SJCRH30 (cell line): ENCODE measurements at regions not wholly inside any gene's neighbourhood (a gene's known extent, or its start where the extent isn't known, plus 50 kb on each side); places are given as distances from the start of the nearest gene placed in this dataset.

ENCODE experiments used
- DNase-seq, 2 experiments: peaks; one replicate each; pipeline ENCODE4 v3.0.0-alpha.2; 2015 to 2020
- H3K27ac ChIP-seq: fragments of 250-450 bp; sonication (Bioruptor Pico); 2 replicates; pipeline ENCODE4 v1.5.1; 2020; ENCODE audit warnings: mild to moderate bottlenecking, moderate library complexity
- H3K27me3 ChIP-seq: fragments of 250-450 bp; sonication (Bioruptor Pico); 2 replicates; pipeline ENCODE4 v1.5.1; 2020; ENCODE audit warnings: mild to moderate bottlenecking, moderate library complexity
- H3K36me3 ChIP-seq: fragments of 250-450 bp; sonication (Bioruptor Pico); 2 replicates; pipeline ENCODE4 v1.5.1; 2020; ENCODE audit warnings: mild to moderate bottlenecking, moderate library complexity
- H3K4me1 ChIP-seq: fragments of 250-450 bp; sonication (Bioruptor Pico); 2 replicates; pipeline ENCODE4 v1.5.1; 2020; ENCODE audit warnings: mild to moderate bottlenecking, moderate library complexity
- H3K4me3 ChIP-seq: fragments of 250-450 bp; sonication (Bioruptor Pico); 2 replicates; pipeline ENCODE4 v1.5.1; 2020; ENCODE audit warnings: mild to moderate bottlenecking, moderate library complexity
- H3K9me3 ChIP-seq: fragments of 250-450 bp; sonication (Bioruptor Pico); replicated peaks from 2 replicates; pipeline ENCODE4 v1.5.1; 2020; ENCODE audit warnings: mild to moderate bottlenecking, moderate library complexity

DNA sequence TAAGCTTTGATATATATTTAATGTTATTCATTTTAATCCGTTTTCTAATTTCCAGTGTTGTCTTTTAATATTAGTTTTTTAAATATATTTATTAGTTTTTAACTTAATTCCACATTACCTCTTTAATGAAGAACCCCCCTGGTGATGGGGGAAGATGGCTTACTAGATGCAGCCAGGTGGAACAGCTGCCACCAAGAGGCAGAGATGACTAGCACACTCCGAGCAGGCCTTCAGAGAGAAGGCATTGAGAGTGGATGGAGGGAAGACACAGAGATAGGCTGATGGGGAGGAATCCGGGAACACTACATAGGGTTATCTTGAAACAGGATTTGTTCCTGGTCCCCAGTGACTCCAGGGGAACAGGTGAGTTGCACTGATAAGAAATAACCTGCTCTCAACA lies 771.6 kb downstream of the LRFN5 start:
- Histone ChIP-seq H3K9me3 (no peaks in the 10 kb centered on the region), H3K27me3 (no peaks in the 10 kb centered on the region)
- no peak for DNase-seq

DNA sequence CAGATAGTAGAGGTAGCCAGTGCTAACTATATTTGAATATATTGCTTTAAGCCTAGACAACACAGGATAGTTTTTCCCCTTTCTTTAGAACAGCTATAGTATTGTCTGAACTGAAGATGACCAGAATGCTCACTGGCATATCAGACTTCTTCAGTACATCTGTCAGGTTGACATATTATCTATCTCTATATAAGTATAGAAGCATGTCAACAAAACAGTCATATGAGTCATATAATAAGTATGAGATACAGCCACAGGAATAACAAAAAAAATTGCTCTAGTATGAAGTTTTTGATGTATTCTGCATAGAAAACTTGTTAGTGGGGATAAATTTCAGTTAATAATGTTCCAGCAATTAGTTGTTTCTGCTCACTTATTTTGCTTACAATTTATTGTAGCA lies 767.7 kb downstream of the LRFN5 start:
- Histone ChIP-seq H3K27me3 (no peaks in the 10 kb centered on the region), H3K4me3 (no peak overlapping the region), H3K4me1 (no peaks in the 10 kb centered on the region), H3K9me3 (no peaks in the 10 kb centered on the region), H3K27ac (no peak overlapping the region), H3K36me3 (no peaks in the 10 kb centered on the region)
- DNase-seq: no peak

More for the DNA sequence above, 771.6 kb downstream of the LRFN5 start:
- no peak overlapping the region for H3K4me3 ChIP-seq
- H3K36me3 ChIP-seq: no peaks in the 10 kb centered on the region
- H3K27ac ChIP-seq: no peak overlapping the region
- H3K4me1 ChIP-seq: no peaks in the 10 kb centered on the region

DNA sequence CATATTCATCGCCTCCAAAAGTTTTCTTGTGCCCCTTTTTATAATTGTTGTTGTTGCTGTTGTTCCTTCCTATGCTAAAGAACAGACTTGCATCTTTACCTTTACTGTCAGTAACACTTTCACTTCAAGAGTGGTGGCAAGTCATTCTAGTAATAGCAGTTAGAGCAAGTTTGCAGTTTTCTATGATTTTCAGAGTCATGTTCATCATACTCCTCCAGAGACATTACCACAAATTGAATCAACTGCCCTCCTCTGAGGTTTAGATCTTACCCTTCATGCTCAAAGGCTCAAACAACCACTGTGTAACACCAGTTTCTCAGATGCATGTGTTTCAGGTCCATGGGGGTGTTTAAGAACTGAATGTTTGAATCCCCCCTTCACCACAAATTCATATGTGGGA lies 763.4 kb downstream of the LRFN5 start:
- Histone ChIP-seq H3K36me3 (no peaks in the 10 kb centered on the region), H3K4me1 (no peaks in the 10 kb centered on the region), H3K27ac (no peak overlapping the region), H3K4me3 (no peak overlapping the region), H3K27me3 (no peaks in the 10 kb centered on the region), H3K9me3 (no peaks in the 10 kb centered on the region)
- DNase-seq: no peak

DNA sequence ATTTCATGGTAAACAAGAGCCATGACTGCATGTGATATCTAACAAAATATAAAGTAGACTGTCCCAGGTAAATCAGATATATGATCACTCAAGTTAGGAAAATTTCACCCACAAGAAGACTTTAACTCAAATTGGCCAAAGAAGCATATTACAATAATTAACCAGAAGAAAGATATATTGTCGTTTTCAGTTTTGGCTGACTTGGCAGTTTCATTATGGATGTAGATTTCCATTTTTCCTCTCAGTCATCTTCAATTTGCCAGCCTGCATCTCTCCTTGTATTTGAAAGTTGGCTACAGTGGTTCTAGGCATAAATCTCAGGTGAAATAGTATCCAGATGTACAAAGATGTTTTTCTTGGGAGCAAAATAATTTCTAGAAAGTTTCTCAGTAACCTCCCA lies 761.6 kb downstream of the LRFN5 start:
- H3K9me3 ChIP-seq: no peaks in the 10 kb centered on the region

DNA sequence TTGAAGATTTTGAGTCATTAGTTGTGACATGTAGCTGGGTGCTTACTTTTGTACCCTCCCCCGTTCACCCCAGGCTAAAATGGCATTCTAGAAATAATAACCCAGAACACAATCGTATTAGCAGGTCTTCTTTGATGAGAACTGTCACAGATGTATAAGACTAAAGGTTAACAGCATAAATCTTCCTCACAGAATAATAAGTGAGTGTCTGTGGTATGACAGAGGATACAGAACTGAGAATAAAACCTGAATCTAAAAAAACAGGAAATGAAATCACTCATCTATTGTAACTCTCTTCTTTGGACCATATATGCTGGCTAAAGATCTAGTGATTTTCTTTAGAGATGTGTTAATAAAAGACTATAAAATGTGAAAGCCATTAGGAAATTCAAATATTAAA lies 746.6 kb downstream of the LRFN5 start:
- Histone ChIP-seq H3K27me3 (no peaks in the 10 kb centered on the region), H3K4me3 (no peak overlapping the region), H3K27ac (no peak overlapping the region), H3K4me1 (no peaks in the 10 kb centered on the region), H3K9me3 (no peaks in the 10 kb centered on the region), H3K36me3 (no peaks in the 10 kb centered on the region)
- no peak for DNase-seq

More for the DNA sequence above, 761.6 kb downstream of the LRFN5 start:
- Histone ChIP-seq H3K27ac (no peak overlapping the region), H3K36me3 (no peaks in the 10 kb centered on the region), H3K4me3 (no peak overlapping the region), H3K27me3 (no peaks in the 10 kb centered on the region), H3K4me1 (no peaks in the 10 kb centered on the region)
- DNase-seq: no peak

DNA sequence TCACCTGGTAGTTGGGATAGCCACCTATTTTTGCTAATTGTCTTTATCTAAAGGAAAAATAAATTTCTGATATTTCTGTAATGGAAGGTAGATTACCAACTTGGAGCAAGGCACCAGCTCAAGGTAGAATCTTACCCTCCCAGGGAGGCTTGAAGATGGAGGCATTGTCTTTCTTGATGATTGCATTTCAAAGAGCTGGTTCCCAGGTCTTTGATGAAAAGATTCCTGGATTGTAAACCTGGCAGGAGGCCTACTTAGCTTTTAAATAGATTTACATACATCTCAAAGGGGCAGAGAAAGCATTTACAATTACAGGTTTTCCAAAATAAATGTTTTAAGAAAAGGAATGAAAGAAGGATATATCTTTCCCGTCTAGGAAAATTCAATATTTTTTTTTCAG lies 729.2 kb downstream of the LRFN5 start:
- no peak for DNase-seq
- Histone ChIP-seq H3K4me1 (no peaks in the 10 kb centered on the region), H3K27ac (no peak overlapping the region), H3K36me3 (no peaks in the 10 kb centered on the region), H3K4me3 (no peak overlapping the region), H3K27me3 (no peaks in the 10 kb centered on the region), H3K9me3 (no peaks in the 10 kb centered on the region)

DNA sequence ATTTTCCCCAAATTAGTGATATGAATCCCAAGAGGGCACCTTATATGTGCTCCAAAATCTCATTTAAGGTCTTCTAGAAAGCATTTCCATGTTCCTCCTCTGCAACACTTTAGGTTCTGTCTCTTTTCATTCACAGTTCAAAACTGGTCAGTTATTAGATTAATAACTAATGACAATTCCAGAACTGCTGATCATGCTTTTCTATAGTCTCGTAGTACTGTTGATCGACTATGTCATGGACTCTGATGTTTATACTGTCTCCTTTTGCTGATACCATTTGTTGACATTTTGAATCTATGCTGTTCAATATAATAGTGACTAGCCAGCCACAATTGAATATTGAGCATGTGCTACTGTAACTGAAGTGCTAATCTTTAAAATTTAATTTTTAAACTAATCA lies 728.3 kb downstream of the LRFN5 start:
- Histone ChIP-seq H3K4me1 (no peaks in the 10 kb centered on the region), H3K27me3 (no peaks in the 10 kb centered on the region), H3K36me3 (no peaks in the 10 kb centered on the region), H3K27ac (no peak overlapping the region), H3K4me3 (no peak overlapping the region), H3K9me3 (no peaks in the 10 kb centered on the region)
- no peak for DNase-seq

DNA sequence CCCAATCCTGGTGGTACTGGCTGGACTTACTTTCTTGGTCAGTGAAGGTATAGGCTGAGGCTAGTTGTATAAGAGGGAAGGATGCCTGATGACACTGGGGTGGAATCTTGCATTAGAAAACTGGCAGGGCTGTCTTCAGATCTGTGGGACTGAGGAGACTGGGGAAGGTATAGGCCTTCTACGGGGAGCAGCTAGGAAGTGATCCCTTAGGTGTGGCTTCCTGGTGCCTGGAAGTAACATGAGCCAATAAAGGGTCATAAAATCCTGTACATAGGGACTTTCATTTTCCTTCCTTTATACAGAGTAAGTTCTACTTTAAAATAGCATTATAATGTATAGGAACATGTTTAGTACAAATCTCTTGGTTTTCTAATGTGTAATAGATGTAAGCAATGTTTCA lies 716.8 kb downstream of the LRFN5 start:
- Histone ChIP-seq H3K4me3 (no peak overlapping the region), H3K36me3 (no peaks in the 10 kb centered on the region), H3K4me1 (no peaks in the 10 kb centered on the region), H3K27me3 (no peaks in the 10 kb centered on the region), H3K27ac (no peak overlapping the region), H3K9me3 (no peaks in the 10 kb centered on the region)
- DNase-seq: no peak

DNA sequence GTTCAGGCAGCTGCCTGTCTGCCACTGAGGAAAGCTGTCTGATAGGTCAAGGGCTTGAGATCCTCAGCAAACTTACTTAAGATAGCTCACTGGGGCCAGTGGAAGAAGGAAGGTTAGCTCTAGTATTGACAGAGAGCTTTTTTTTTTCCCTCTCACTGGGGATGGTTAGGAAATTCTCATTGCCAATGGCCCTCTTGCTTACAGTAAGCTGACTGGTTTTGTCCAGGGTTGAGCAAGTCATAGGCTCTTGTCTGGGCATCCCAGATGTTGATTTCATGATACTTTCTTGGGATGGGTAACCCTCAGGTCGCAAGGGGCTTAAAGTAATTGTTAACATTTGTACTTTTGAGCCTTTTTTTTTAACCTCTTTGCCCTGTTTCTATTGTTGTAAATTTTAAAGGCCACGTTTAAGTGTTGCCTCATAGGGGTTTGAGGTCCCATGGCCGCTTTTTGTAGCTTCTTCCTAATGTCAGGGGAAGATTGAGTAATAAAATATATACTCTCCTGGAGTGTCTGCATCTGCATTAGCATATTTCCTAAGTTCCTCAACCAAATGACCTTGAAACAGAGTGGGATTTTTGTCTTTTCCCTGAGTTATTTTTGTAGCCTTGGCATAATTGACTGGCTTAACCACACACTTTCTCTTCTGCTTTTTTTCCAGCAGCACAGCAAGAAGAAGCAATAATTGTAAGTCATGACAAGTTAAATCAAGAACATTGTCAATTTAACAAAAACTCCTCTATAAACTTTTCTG lies 716.0 kb downstream of the LRFN5 start:
- H3K36me3 ChIP-seq: no peaks in the 10 kb centered on the region
- H3K4me1 ChIP-seq: no peaks in the 10 kb centered on the region
- no peak for DNase-seq
- no peaks in the 10 kb centered on the region for H3K27me3 ChIP-seq
- no peak overlapping the region for H3K27ac ChIP-seq
- no peaks in the 10 kb centered on the region for H3K9me3 ChIP-seq
- no peak overlapping the region for H3K4me3 ChIP-seq

DNA sequence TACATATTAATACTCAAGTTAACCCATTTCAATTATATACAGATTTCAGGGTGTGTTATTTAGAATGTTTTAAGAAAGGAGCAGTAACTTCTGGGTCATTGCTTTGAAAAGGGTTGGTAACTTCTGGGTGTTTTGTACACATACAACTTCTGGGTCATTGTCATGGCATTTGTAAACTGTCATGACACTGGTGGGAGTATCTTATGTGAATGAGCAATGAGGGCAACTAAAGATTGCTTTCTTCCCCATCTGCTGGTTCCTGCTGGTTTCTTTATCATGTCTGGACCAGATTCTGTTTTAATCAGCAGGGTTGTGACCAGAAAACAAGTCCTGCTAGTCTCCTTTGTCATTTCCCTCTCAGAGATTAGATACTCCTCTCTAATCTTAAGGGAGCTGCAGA lies 713.3 kb downstream of the LRFN5 start:
- H3K9me3 ChIP-seq: no peaks in the 10 kb centered on the region
- H3K4me3 ChIP-seq: no peak overlapping the region
- no peaks in the 10 kb centered on the region for H3K27me3 ChIP-seq

DNA sequence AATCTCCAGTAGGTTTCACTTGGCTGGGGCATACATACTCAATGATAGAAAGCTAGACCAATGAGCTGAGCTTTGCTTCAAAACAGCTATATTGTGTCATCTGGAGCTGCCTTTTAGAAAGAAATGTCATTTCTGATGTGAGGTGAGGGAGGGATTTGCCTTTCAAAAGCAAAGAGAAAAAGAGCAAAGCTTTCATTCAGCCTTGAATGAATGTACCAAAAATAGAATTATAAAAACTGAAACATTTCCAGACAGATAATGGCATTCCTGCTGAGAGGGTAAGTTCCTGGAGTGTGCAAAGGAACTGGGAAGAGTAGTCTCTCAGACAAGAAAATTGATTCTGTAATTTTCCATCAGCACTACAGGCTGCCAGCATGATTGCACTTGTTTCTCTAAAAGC lies 710.0 kb downstream of the LRFN5 start:
- Histone ChIP-seq H3K9me3 (no peaks in the 10 kb centered on the region), H3K27me3 (no peaks in the 10 kb centered on the region), H3K27ac (no peak overlapping the region), H3K36me3 (no peaks in the 10 kb centered on the region), H3K4me1 (no peaks in the 10 kb centered on the region), H3K4me3 (no peak overlapping the region)
- DNase-seq: no peak

More for the DNA sequence above, 713.3 kb downstream of the LRFN5 start:
- Histone ChIP-seq H3K27ac (no peak overlapping the region), H3K36me3 (no peaks in the 10 kb centered on the region), H3K4me1 (no peaks in the 10 kb centered on the region)
- DNase-seq: no peak

DNA sequence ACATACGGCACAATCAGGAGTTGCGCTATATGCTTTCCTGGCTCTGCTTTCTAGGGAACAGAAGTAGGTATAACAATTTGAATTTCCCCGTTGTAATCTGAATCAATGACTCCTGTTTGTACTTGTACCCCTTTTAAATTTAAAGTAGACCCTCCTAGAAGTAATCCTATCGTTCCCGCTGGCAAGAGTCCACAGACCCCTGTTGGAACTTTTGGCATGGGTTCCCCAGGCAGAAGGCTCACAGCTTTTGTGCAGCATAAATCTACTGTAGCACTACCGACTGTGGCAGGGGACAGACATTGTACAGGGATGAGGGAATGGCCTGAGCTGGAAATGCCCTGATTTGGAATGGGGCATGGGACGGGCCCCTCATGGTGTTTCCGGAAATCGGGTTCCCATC lies 705.2 kb downstream of the LRFN5 start:
- Histone ChIP-seq H3K36me3 (no peaks in the 10 kb centered on the region), H3K4me1 (no peaks in the 10 kb centered on the region), H3K9me3 (no peaks in the 10 kb centered on the region; the same call in 1 of the 2 replicates), H3K27ac (no peak overlapping the region), H3K27me3 (no peaks in the 10 kb centered on the region), H3K4me3 (no peak overlapping the region)
- no peak for DNase-seq

DNA sequence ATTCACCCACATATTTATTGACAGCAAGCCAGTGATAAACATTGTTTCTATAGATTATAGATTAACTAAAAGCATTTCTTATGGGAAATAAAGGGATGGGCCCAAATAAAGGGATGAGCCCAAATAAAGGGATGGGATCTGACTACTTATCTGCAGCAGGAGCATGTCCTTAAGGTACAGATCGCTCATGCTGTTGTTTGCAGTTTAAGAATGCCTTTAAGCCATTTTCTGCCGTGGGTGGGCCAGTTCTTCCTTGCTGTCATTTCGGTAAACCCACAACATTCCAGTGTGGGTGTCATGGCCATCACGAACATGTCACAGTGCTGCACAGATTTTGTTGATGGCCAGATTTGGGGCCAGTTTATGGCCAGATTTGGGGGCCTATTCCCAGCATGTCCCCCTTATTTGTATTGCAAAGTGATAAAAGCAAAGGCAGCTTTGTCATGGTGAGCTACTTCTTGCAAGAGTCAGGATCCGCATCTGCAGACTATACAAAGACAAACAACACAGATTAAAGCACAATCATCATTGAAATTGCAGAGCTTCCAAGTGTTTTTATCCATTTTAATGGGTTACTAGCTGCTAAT lies 700.7 kb downstream of the LRFN5 start:
- Histone ChIP-seq H3K9me3 (no peaks in the 10 kb centered on the region; the same call in 1 of the 2 replicates), H3K27me3 (no peaks in the 10 kb centered on the region), H3K36me3 (no peaks in the 10 kb centered on the region), H3K27ac (no peak overlapping the region), H3K4me1 (no peaks in the 10 kb centered on the region), H3K4me3 (no peak overlapping the region)
- DNase-seq: no peak

DNA sequence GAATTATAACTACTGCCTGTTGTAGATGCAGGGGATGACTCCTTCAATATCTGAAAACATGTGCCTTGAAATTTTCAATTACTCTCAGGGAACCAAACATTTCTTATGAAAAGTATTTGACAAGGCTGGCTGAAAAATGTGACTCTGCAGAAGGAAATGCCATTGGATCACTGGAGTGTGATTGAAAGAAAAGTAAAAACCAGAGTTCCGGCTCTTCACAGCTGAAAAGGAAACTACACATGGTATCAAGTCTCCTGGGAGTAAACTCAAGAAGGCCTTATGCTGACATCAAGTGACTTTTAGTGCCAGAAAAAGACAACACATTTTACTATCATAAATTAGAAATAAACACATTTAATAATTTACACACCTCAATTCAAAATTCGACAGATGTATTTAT lies 693.0 kb downstream of the LRFN5 start:
- Histone ChIP-seq H3K4me3 (no peak overlapping the region), H3K36me3 (no peaks in the 10 kb centered on the region), H3K9me3 (no peaks in the 10 kb centered on the region), H3K27ac (no peak overlapping the region), H3K27me3 (no peaks in the 10 kb centered on the region), H3K4me1 (no peaks in the 10 kb centered on the region)
- DNase-seq: peak in 1 of 2 experiments; percentile 13

DNA sequence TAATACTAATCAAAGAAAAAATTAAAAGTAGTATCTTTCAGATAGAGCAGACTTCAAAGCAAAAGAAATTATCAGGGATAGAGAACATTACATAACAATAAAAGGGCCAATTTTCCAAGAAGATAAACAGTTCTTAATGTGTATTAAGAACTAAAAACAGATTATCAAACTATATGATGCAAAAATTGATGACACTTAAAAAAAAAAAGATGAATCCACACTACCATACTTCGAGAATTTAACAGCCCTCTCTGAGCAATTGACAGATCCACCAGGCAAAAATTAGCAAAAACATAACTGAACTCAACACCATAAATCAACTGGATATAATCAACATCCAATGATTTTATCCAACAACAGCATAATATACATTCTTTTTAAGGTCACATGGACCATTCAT lies 686.5 kb downstream of the LRFN5 start:
- Histone ChIP-seq H3K4me3 (no peak overlapping the region), H3K36me3 (no peaks in the 10 kb centered on the region), H3K4me1 (no peaks in the 10 kb centered on the region), H3K9me3 (no peaks in the 10 kb centered on the region), H3K27ac (no peak overlapping the region), H3K27me3 (no peaks in the 10 kb centered on the region)
- DNase-seq: no peak

DNA sequence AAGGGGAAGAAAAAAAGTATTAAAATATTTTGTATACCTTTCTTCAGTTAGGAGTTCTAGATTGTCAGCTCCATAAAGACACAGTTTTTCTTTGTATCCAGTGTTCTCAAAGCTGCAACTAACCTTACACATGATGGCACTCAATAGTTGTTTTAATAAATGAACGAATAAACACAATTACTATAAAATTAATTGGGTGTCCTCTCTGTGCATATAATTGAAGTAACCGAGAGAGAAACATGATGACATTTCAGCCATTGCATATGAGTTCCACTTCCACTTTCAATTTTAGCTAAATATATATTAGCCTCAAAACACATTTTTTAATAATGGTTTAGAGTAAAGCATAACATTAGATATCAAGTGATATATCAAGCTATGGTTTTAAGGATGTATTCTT lies 671.2 kb downstream of the LRFN5 start:
- peaks cover 5% of the 10 kb centered on the region; the same call in 1 of the 2 replicates for H3K4me1 ChIP-seq
- no peak overlapping the region for H3K4me3 ChIP-seq
- no peaks in the 10 kb centered on the region for H3K9me3 ChIP-seq
- no peak for DNase-seq
- H3K27me3 ChIP-seq: no peaks in the 10 kb centered on the region
- no peaks in the 10 kb centered on the region for H3K36me3 ChIP-seq
- H3K27ac ChIP-seq: no peak overlapping the region
